HuH-7 (cell line): ENCODE measurements at regions not wholly inside any gene's neighbourhood (a gene's known extent, or its start where the extent isn't known, plus 50 kb on each side); places are given as distances from the start of the nearest gene placed in this dataset.

Experiments used
- DNase-seq: peaks from one replicate; pipeline ENCODE4 v3.0.0; 2011; ENCODE audit warnings: low spot score

- no peak for DNase-seq
Measured at GRCh38 chr11:57103899-57104605, 77.7 kb upstream of the LRRC55 start.

DNA sequence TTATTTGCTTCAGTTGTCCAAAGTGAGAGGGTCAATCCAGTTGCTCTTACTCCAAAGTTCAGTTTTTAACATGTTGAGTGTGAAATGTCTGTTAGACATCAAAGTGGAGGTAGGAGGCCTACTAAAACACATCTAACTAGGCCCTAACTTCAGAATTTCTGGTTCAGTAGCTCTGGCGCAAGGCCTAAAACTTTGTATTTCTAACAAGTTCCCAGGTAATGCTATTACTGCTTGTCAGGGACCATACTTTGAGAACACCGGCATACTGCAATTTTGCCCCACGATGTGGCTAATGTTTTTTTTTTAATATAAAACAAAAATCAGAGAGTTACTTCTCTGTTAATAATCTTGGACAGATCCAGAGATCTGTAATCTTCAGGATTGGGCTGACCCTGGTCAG is 72.4 kb upstream of the LRRC55 start:
- no peak for DNase-seq

DNA sequence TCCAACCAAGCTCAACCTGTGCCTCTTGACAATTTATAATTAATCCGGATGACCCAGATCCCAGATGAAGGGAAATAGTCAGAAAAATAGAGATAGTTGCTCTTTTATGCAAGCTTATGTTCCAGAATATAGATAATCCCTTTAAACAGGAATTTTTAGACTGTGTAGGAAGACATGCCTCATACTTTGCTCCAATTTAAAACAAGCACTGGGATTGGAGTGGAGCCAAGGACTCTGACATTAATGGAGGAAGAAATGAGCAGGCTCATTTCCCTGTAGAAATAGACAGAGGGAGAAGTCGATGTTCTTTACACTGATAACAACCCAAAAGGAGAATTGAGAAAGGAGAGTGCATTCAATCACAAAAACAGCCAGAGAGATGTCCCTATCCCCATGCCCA is 70.1 kb upstream of the LRRC55 start:
- no peak for DNase-seq

- peak; percentile 79 for DNase-seq
Measured at GRCh38 chr11:57116654-57117053, 65.1 kb upstream of the LRRC55 start.

- DNase-seq: no peak
Measured at GRCh38 chr11:57120192-57120965, 61.4 kb upstream of the LRRC55 start.

- no peak for DNase-seq
Measured at GRCh38 chr11:57121996-57122395, 59.8 kb upstream of the LRRC55 start.

- no peak for DNase-seq
Measured at GRCh38 chr11:57123590-57123989, 58.2 kb upstream of the LRRC55 start.

DNA sequence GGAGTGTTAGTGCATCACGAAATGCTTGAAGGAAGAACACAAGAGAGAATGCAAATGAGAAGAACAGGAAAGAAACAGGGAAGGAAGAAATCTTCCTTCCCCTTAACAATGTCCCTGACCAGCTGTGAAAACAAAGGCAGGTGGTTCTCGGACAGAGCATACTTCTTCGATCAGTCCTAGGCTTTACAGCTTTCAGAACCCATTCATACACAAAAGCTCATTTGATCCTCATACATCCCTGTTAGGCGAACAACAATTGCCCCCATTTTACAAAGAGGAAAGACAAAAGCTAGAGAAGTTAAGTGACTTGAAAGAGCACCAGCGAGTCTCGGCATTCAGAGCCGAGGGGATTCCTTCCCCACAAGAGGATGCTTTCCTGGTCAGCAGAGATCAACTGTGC is 57.2 kb upstream of the LRRC55 start:
- no peak for DNase-seq

DNA sequence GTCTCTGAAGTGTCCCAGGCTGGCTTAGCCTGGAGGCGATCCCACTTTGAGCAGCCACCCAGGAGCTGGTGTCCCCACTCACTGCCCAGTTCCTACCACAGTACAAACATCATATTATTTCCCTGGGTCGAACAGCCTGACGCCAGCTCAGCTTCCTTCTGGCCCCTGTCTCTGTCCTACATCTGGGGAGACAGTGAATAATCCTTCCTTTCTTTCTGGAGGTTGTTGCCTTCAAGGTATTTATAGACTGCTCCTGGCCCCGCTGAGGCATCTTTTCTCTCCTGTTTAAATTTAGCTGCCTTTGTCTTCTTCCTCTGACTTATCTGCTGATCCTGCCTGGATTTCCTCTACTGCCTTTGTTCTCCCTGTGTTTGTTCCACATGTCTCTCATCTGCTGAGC is 56.8 kb upstream of the LRRC55 start:
- no peak for DNase-seq

GRCh38 chr11:57126766-57127400 is 54.9 kb upstream of the LRRC55 start:
- no peak for DNase-seq

DNA sequence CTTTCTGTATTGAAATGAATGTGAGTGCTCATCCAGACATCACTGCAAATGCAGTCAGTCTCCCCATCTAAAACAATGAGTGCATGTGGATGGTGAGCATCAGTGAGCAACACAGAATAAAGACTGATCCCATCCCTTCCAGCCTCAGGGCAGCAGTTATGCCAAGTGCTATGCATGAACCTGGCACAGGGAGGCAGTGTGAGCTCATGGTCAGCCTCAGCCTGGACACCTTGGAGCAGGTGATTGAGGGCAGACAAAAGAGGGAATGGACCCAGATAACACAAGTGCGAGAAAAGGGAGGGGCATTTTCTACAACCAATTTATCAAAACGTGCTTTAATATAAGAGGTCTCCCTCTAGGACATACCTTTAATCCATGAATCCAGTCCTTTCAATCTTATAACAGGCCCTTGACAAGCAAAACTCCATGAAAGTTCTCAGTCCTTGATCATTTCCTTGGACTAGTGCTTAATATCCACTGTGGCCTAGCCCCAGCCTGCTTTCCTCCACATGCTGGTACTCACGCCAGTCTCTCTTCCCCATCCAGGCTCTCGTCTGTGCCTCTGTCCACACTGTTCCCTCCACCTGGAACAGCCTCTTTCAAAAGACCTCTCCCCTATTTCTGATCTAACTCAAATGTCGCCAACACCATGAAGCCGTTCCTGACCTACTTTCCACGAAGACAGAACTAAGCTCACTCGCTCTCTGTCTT is 50.5 kb upstream of the LRRC55 start:
- DNase-seq: peak; percentile 83
